K562 (cell line): ENCODE measurements at regions not wholly inside any gene's neighbourhood (a gene's known extent, or its start where the extent isn't known, plus 50 kb on each side); places are given as distances from the start of the nearest gene placed in this dataset.

ENCODE experiments used
- ATF1 ChIP-seq, 2 experiments: fragments of 450-650 bp in 1 of 2; IDR thresholded peaks; 2 replicates each; pipeline ENCODE4 v1.6.1; 2016; ENCODE audit warnings: missing compliant biosample characterization in 1 of 2, missing genetic modification characterization in 1 of 2
- FOXM1 ChIP-seq, 2 experiments: fragments of 450-650 bp in 1 of 2; sonication (generic) in 1 of 2; formaldehyde crosslinking in 1 of 2; IDR thresholded peaks; 2 replicates each; pipeline versions ENCODE4 v1.6.1 to v1.9.0; 2017 to 2022; ENCODE audit warnings: low read depth in 2 of 2, mild to moderate bottlenecking in 2 of 2, missing genetic modification reagents in 1 of 2, moderate library complexity in 1 of 2
- KAT7 ChIP-seq: sonication (generic); formaldehyde crosslinking; IDR thresholded peaks from 2 replicates; pipeline ENCODE4 v1.8.0; 2022; ENCODE audit warnings: missing genetic modification reagents, mild to moderate bottlenecking, borderline replicate concordance
- MEIS2 ChIP-seq: fragments of 450-650 bp; IDR thresholded peaks from 2 replicates; pipeline ENCODE4 v1.6.1; 2014; ENCODE audit warnings: mild to moderate bottlenecking; ENCODE audit not compliant: partially characterized antibody
- POLR2G ChIP-seq: fragments of 200-400 bp; formaldehyde crosslinking; IDR thresholded peaks from 2 replicates; pipeline ENCODE4 v1.6.1; 2017; ENCODE audit warnings: low read depth, mild to moderate bottlenecking, antibody characterized with exemption, low read length, moderate library complexity
- ZNF274 ChIP-seq: IDR thresholded peaks from 2 replicates; pipeline ENCODE4 v1.6.1; 2011; ENCODE audit warnings: low read depth, mild to moderate bottlenecking, low read length, moderate library complexity, borderline replicate concordance
- TF ChIP-seq, protein P1 (sequence below): sonication (generic); formaldehyde crosslinking; IDR thresholded peaks from 2 replicates; pipeline ENCODE4 v1.9.0; 2022; ENCODE audit warnings: mild to moderate bottlenecking, missing genetic modification reagents

DNA sequence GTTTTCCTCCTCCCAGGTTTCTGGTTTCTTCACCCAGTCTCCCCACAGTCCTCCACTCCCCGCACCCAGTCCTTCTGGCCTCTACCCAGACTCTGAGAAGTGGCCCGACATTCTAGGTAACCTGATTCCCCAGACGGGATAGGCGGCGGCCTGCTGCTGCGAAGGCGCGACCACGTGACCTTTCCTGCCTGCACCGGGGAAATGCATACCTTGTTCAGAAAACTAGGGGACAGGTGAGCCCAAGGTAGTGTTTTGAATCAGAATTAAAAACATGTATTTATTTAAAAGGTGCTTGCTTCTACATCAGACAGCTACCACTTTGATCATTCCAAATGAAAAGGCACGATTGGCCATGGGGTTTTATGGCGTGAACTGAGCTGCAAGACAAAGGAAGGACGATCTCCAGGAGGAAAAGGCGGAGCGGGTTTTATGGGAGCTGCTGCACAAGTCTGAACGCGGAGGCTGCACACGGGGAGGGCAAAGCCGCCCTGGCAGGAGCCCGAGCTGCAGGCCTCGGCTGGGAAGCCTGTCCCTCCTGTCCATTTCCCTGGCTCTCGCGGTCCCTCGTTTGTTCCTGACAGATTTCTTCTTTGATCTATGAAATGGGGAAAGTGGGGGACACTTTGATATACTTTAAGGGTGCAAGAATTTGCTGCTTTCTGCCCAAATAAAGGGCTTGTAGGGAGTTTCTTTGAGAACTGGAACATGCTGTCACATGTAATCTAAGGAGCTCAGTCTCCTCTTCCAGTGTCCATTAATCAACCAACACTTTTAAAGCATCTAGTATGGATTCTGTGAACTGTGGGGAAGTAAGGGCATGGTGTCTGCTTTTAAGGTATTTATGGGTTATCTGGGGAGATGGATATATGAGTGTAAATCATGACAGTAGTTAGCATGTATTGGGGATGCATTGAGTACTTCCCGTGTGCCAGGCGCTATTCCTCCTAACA is 150.9 kb downstream of the SPRY1 start:
- no peak for TF ChIP-seq ZNF274
- no peak for TF ChIP-seq KAT7 (CRISPR knock-in tag)
- no peak for TF ChIP-seq POLR2G
- TF ChIP-seq MEIS2 = no peak
- TF ChIP-seq, protein P1, sequence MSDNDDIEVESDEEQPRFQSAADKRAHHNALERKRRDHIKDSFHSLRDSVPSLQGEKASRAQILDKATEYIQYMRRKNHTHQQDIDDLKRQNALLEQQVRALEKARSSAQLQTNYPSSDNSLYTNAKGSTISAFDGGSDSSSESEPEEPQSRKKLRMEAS = no peak
- no peak for TF ChIP-seq ATF1 (CRISPR knock-in tag; IDR thresholded peaks at IDR 0.05)
- no peak for TF ChIP-seq ATF1 (tag; IDR thresholded peaks at IDR 0.05)
- no peak for TF ChIP-seq FOXM1 (IDR thresholded peaks at IDR 0.05; ENCODE audit: low read depth)
- TF ChIP-seq FOXM1 (CRISPR knock-in tag; IDR thresholded peaks at IDR 0.05; ENCODE audit: low read depth) = no peak
